ENCODE measurements at regions not wholly inside any gene's neighbourhood (a gene's known extent, or its start where the extent isn't known, plus 50 kb on each side); places are given as distances from the start of the nearest gene placed in this dataset.
"Not testable (repeated sequence)": the region's sequence is repeated elsewhere in the genome, so short reads cannot be mapped to it uniquely, and the experiment has no call there.

DNA sequence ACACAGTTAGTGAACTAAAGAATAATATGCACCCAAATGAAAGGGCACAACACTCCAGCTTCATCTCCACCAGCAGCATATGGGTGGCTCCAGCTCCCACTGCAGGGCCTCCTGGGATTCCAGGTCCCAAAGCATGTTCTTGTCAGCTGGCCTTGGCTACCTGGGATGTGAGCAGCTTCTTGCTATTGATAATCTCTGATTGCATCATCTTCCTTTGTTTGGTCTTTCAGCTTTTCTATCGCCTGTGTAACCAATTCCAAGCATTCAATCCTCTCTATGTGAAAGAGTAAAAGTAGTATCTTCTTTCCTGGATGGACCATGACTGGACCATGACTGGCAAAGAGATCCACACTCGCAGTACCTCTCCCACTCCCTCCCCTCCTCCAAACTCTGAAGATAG lies 333.9 kb upstream of the GLI3 start:
- no peaks in the 10 kb centered on the region for H3K36me3 Mint-ChIP-seq
- H3K4me1 ChIP-seq (ENCODE audit: control insufficient read depth, insufficient read depth, low read length, poor library complexity, severe bottlenecking), result no peaks in the 10 kb centered on the region
- no peaks in the 10 kb centered on the region for H3K9me3 ChIP-seq (ENCODE audit: control insufficient read depth in 2 of 2, low read length in 2 of 2)
- H3K27ac Mint-ChIP-seq, result no peak overlapping the region
- no peak overlapping the region for H3K27ac ChIP-seq (ENCODE audit: insufficient read depth, low read length, poor library complexity, severe bottlenecking)
- DNase-seq (no peak), ATAC-seq (ENCODE audit: low read depth in 2 of 2) (no peak)
- H3K27me3 Mint-ChIP-seq, result no peaks in the 10 kb centered on the region
- H3K4me3 Mint-ChIP-seq, result no peak overlapping the region
- no peak overlapping the region for H3K4me3 ChIP-seq (ENCODE audit: low read depth, low read length)
- no peaks in the 10 kb centered on the region for H3K4me1 Mint-ChIP-seq
- H3K36me3 ChIP-seq (ENCODE audit: control insufficient read depth, insufficient read depth, low read length), result no peaks in the 10 kb centered on the region
- H3K9me3 Mint-ChIP-seq, result peaks cover 0 to 4% (median 0%) of the 10 kb centered on the region in 7 donors
- H3K27me3 ChIP-seq (ENCODE audit: control insufficient read depth, insufficient read depth, low read length), result no peaks in the 10 kb centered on the region

DNA sequence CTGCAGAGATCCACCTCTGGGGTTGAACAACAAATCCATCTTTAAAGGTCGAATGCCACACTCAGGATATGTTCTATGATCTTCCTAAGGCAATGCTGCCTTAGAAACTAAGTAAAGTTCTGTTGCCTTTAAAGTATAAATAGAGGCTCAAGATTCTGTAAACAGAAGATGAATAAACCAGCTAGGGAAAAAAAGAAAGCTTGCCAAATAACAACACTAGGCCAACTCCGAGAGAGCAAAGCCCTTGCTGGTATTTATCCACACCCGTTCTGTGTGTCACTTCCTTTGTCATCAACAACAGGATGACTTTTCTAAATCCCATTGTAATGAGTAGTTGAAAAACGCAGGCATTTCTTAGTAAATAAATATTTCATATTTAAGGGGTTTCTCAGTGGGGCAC lies 330.0 kb upstream of the GLI3 start:
- Histone ChIP-seq H3K27me3 (ENCODE audit: control insufficient read depth, insufficient read depth, low read length) (no peaks in the 10 kb centered on the region), H3K4me3 (ENCODE audit: low read depth, low read length) (no peak overlapping the region), H3K4me1 (ENCODE audit: control insufficient read depth, insufficient read depth, low read length, poor library complexity, severe bottlenecking) (no peaks in the 10 kb centered on the region), H3K27ac (ENCODE audit: insufficient read depth, low read length, poor library complexity, severe bottlenecking) (no peak overlapping the region), H3K36me3 (ENCODE audit: control insufficient read depth, insufficient read depth, low read length) (no peaks in the 10 kb centered on the region), H3K9me3 (ENCODE audit: control insufficient read depth in 2 of 2, low read length in 2 of 2) (no peaks in the 10 kb centered on the region)
- Mint-ChIP-seq H3K4me1 (no peaks in the 10 kb centered on the region), H3K36me3 (no peaks in the 10 kb centered on the region), H3K4me3 (no peak overlapping the region), H3K9me3 (peaks cover 0 to 14% (median 5%) of the 10 kb centered on the region in 7 donors), H3K27ac (no peak overlapping the region), H3K27me3 (no peaks in the 10 kb centered on the region)
- ATAC-seq (ENCODE audit: low read depth in 2 of 2) (no peak), DNase-seq (no peak)

GRCh38 chr7:42561797-42562196 lies 324.8 kb upstream of the GLI3 start:
- Histone ChIP-seq H3K4me3 (ENCODE audit: low read depth, low read length) (no peak overlapping the region), H3K27me3 (ENCODE audit: control insufficient read depth, insufficient read depth, low read length) (no peaks in the 10 kb centered on the region), H3K36me3 (ENCODE audit: control insufficient read depth, insufficient read depth, low read length) (no peaks in the 10 kb centered on the region), H3K27ac (ENCODE audit: insufficient read depth, low read length, poor library complexity, severe bottlenecking) (no peak overlapping the region), H3K9me3 (ENCODE audit: control insufficient read depth in 2 of 2, low read length in 2 of 2) (no peaks in the 10 kb centered on the region), H3K4me1 (ENCODE audit: control insufficient read depth, insufficient read depth, low read length, poor library complexity, severe bottlenecking) (no peaks in the 10 kb centered on the region)
- DNase-seq, result no peak
- Mint-ChIP-seq H3K4me3 (no peak overlapping the region), H3K27ac (no peak overlapping the region), H3K4me1 (no peaks in the 10 kb centered on the region), H3K9me3 (peaks cover 0 to 20% (median 6%) of the 10 kb centered on the region in 7 donors), H3K27me3 (no peaks in the 10 kb centered on the region), H3K36me3 (no peaks in the 10 kb centered on the region)
- no peak for ATAC-seq (ENCODE audit: low read depth in 2 of 2)

- H3K27ac ChIP-seq (ENCODE audit: insufficient read depth, low read length, poor library complexity, severe bottlenecking), result no peak overlapping the region
- no peaks in the 10 kb centered on the region for H3K27me3 ChIP-seq (ENCODE audit: control insufficient read depth, insufficient read depth, low read length)
- no peak for ATAC-seq (ENCODE audit: low read depth in 2 of 2)
- Mint-ChIP-seq H3K27me3 (no peaks in the 10 kb centered on the region), H3K4me1 (no peaks in the 10 kb centered on the region), H3K36me3 (no peaks in the 10 kb centered on the region), H3K4me3 (no peak overlapping the region), H3K27ac (no peak overlapping the region), H3K9me3 (peaks cover 0 to 30% (median 8%) of the 10 kb centered on the region in 7 donors)
- peaks cover 2 to 7% of the 10 kb centered on the region in 2 experiments for H3K9me3 ChIP-seq (ENCODE audit: control insufficient read depth in 2 of 2, low read length in 2 of 2)
- H3K36me3 ChIP-seq (ENCODE audit: control insufficient read depth, insufficient read depth, low read length), result no peaks in the 10 kb centered on the region
- no peak for DNase-seq
- H3K4me3 ChIP-seq (ENCODE audit: low read depth, low read length), result no peak overlapping the region
- no peaks in the 10 kb centered on the region for H3K4me1 ChIP-seq (ENCODE audit: control insufficient read depth, insufficient read depth, low read length, poor library complexity, severe bottlenecking)
Observed at GRCh38 chr7:42560866-42561265, 323.9 kb upstream of the GLI3 start.

DNA sequence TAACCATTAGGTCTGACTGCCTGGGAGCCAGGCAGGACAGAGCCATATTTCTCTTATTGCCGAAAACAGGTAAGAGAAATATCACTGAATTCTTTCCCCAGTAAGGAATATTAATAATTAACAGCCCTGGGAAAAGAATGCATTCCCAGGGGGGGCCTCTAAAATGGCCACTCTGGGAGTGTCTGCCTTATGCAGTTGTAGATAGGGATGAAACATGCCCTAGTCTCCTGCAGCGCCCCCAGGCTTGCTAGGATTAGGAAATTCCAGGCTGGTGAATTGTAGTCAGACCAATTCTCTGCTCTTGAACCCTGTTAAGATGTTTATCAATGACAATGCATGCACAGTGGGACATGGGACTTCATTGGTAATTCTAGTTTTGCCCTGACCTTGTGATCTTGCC lies 317.9 kb upstream of the GLI3 start:
- H3K9me3 ChIP-seq (ENCODE audit: control insufficient read depth in 2 of 2, low read length in 2 of 2), result peaks cover 10 to 21% of the 10 kb centered on the region in 2 experiments
- H3K9me3 Mint-ChIP-seq, result peaks cover 0 to 27% (median 9%) of the 10 kb centered on the region in 7 donors
- H3K4me1 ChIP-seq (ENCODE audit: control insufficient read depth, insufficient read depth, low read length, poor library complexity, severe bottlenecking); H3K4me1 Mint-ChIP-seq; H3K27ac Mint-ChIP-seq; ATAC-seq (ENCODE audit: low read depth in 2 of 2); H3K4me3 Mint-ChIP-seq; H3K27ac ChIP-seq (ENCODE audit: insufficient read depth, low read length, poor library complexity, severe bottlenecking); H3K27me3 Mint-ChIP-seq; H3K4me3 ChIP-seq (ENCODE audit: low read depth, low read length); H3K36me3 ChIP-seq (ENCODE audit: control insufficient read depth, insufficient read depth, low read length); H3K36me3 Mint-ChIP-seq; DNase-seq; H3K27me3 ChIP-seq (ENCODE audit: control insufficient read depth, insufficient read depth, low read length): not testable (repeated sequence)

- Mint-ChIP-seq H3K4me3 (no peak overlapping the region), H3K36me3 (no peaks in the 10 kb centered on the region), H3K27me3 (no peaks in the 10 kb centered on the region), H3K9me3 (peaks cover 0 to 28% (median 9%) of the 10 kb centered on the region in 7 donors), H3K4me1 (no peaks in the 10 kb centered on the region), H3K27ac (peak overlapping the region in 1 of 3 donors; percentile 80)
- Histone ChIP-seq H3K27ac (ENCODE audit: insufficient read depth, low read length, poor library complexity, severe bottlenecking) (no peak overlapping the region), H3K9me3 (ENCODE audit: control insufficient read depth in 2 of 2, low read length in 2 of 2) (peaks cover 10 to 21% of the 10 kb centered on the region in 2 experiments), H3K27me3 (ENCODE audit: control insufficient read depth, insufficient read depth, low read length) (no peaks in the 10 kb centered on the region), H3K36me3 (ENCODE audit: control insufficient read depth, insufficient read depth, low read length) (no peaks in the 10 kb centered on the region), H3K4me3 (ENCODE audit: low read depth, low read length) (no peak overlapping the region), H3K4me1 (ENCODE audit: control insufficient read depth, insufficient read depth, low read length, poor library complexity, severe bottlenecking) (no peaks in the 10 kb centered on the region)
- ATAC-seq (ENCODE audit: low read depth in 2 of 2) (no peak), DNase-seq (no peak)
Observed at GRCh38 chr7:42552227-42552626, 315.2 kb upstream of the GLI3 start.

DNA sequence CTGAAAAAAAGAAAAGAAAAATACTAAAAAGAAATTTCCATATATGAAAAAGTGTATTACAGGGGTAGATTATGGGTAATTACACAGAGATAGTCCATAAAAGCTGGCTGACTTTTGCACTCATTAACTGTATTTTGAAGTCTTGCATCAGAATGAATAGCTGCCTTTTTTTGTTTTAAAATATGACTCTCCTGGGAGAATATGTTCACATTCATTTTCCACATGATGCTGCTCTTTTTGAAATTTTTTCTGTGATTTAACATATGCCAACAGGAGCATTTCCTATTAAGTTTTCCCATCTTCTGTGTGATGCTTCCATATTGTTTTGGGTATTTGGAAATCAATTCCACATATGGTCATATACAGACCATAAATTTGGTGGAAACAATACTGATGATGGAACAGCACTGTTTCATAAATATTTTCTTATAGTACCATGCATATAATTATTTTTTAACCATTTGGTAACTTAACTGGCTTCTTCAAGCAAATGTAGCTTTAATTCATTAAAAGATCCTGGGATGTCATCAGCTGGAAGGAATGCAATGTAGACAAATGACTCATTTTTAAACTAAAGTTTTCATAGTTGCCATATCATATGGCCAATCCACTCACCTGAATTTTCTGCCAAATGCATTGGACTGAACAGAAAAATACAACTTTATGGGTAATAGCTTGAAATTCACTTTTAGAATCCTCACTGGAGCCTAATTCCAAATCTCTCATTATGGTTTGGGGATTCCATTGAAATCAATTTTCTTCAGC lies 313.9 kb upstream of the GLI3 start:
- H3K27me3 ChIP-seq (ENCODE audit: control insufficient read depth, insufficient read depth, low read length), result no peaks in the 10 kb centered on the region
- Mint-ChIP-seq H3K27ac (no peak overlapping the region), H3K27me3 (no peaks in the 10 kb centered on the region), H3K4me3 (no peak overlapping the region), H3K36me3 (no peaks in the 10 kb centered on the region), H3K9me3 (peaks cover 0 to 17% (median 6%) of the 10 kb centered on the region in 7 donors), H3K4me1 (no peaks in the 10 kb centered on the region)
- ATAC-seq (ENCODE audit: low read depth in 2 of 2), result no peak
- H3K9me3 ChIP-seq (ENCODE audit: control insufficient read depth in 2 of 2, low read length in 2 of 2), result peaks cover 8 to 14% of the 10 kb centered on the region in 2 experiments
- no peak overlapping the region for H3K4me3 ChIP-seq (ENCODE audit: low read depth, low read length)
- H3K36me3 ChIP-seq (ENCODE audit: control insufficient read depth, insufficient read depth, low read length), result no peaks in the 10 kb centered on the region
- H3K4me1 ChIP-seq (ENCODE audit: control insufficient read depth, insufficient read depth, low read length, poor library complexity, severe bottlenecking), result no peaks in the 10 kb centered on the region
- no peak overlapping the region for H3K27ac ChIP-seq (ENCODE audit: insufficient read depth, low read length, poor library complexity, severe bottlenecking)
- no peak for DNase-seq

DNA sequence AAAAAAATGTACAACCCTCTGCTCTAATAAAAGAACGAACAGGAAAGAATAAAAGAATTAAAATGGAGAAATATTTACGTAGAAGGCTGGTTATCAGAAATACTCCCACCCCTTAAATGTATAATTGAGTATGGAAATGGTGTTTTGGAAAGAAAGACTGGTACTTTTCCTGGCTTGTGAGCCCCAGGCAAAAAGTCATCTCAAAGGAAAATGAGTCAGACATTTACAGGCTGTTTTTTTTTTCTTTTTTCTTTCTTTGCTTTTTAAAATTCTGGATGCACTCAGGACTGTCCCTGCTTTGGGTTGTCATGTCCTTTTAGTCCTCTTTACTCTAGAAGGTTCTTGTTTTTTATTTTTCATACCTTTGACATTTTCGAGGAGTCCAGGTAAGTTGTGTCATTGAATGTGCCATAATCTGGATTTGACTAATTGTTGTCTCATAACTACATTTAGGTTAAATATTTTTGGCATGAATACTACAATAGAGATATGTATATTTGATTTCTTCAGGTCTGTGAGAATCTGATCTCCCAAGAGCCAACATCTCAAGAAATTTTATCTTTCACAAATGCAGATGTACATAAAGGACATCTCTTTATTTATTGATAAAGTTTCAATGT lies 313.0 kb upstream of the GLI3 start:
- peaks cover 0 to 9% (median 5%) of the 10 kb centered on the region in 7 donors for H3K9me3 Mint-ChIP-seq
- ATAC-seq (ENCODE audit: low read depth in 2 of 2), result no peak

More for the DNA sequence above, 313.0 kb upstream of the GLI3 start:
- Histone ChIP-seq H3K27me3 (ENCODE audit: control insufficient read depth, insufficient read depth, low read length) (no peaks in the 10 kb centered on the region), H3K4me1 (ENCODE audit: control insufficient read depth, insufficient read depth, low read length, poor library complexity, severe bottlenecking) (no peaks in the 10 kb centered on the region), H3K36me3 (ENCODE audit: control insufficient read depth, insufficient read depth, low read length) (no peaks in the 10 kb centered on the region), H3K9me3 (ENCODE audit: control insufficient read depth in 2 of 2, low read length in 2 of 2) (peaks cover 6 to 8% of the 10 kb centered on the region in 2 experiments), H3K4me3 (ENCODE audit: low read depth, low read length) (no peak overlapping the region), H3K27ac (ENCODE audit: insufficient read depth, low read length, poor library complexity, severe bottlenecking) (no peak overlapping the region)
- H3K27ac Mint-ChIP-seq, result no peak overlapping the region
- no peak for DNase-seq
- no peaks in the 10 kb centered on the region for H3K4me1 Mint-ChIP-seq
- no peaks in the 10 kb centered on the region for H3K27me3 Mint-ChIP-seq
- no peak overlapping the region for H3K4me3 Mint-ChIP-seq
- no peaks in the 10 kb centered on the region for H3K36me3 Mint-ChIP-seq

All from CD4-positive, CD25-positive, alpha-beta regulatory T cell (primary cell).